ENCODE measurements at regions not wholly inside any gene's neighbourhood (a gene's known extent, or its start where the extent isn't known, plus 50 kb on each side); places are given as distances from the start of the nearest gene placed in this dataset.

DNA sequence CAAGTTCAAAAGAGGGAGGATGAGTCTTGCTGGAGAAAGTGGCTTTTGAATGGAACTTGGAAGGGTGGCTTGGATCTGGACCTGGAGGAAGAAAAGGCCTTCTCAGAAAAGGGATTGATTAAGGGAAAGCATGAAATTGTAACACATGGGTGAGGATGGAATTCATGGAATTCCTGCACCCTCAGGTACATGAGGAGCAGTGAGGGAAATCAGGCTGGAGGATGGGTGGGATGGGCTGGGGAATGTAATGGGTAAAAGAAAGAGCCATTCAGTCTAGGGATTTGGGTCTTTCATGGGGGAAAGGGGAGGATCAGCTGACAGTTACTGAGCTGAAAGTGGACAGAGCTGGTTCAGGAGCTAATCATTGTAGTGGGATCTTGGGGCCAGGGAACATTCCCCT lies 51.2 kb upstream of the HAAO start:
- Histone ChIP-seq H3K36me3 (no peaks in the 10 kb centered on the region), H3K4me1 (peaks cover 27% of the 10 kb centered on the region; the same call in 1 of the 2 replicates), H3K27me3 (no peaks in the 10 kb centered on the region), H3K9me3 (replicated peaks) (no peaks in the 10 kb centered on the region), H3K4me3 (no peak overlapping the region), H3K27ac (peak overlapping the region; percentile 30; the same call in 1 of the 2 replicates)
- DNase-seq = no peak

DNA sequence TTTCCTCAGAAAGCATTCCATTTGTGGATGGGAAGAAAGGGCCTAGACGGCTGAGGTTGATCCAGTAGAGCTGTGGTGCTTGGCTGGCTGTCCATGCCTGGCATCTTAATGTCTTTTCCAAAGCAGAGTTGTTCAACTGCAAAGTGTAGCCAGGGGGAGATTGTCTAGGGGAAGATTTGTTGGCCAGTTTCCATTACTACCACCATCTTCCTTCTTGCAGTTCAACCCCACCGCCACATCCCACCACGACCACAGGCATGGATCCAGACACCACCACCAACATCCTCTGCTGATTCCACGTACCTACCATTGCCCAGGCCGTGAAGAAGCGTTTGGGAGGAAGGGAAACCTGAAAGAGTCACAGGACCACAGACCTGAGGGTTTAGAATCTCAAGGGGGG lies 50.7 kb upstream of the HAAO start:
- H3K36me3 ChIP-seq = no peaks in the 10 kb centered on the region
- no peaks in the 10 kb centered on the region for H3K27me3 ChIP-seq
- H3K4me1 ChIP-seq = peaks cover 27% of the 10 kb centered on the region; the same call in 1 of the 2 replicates
- DNase-seq = no peak
- H3K27ac ChIP-seq = peak overlapping the region; percentile 30; the same call in 1 of the 2 replicates
- H3K9me3 ChIP-seq (replicated peaks) = no peaks in the 10 kb centered on the region
- no peak overlapping the region for H3K4me3 ChIP-seq

DNA sequence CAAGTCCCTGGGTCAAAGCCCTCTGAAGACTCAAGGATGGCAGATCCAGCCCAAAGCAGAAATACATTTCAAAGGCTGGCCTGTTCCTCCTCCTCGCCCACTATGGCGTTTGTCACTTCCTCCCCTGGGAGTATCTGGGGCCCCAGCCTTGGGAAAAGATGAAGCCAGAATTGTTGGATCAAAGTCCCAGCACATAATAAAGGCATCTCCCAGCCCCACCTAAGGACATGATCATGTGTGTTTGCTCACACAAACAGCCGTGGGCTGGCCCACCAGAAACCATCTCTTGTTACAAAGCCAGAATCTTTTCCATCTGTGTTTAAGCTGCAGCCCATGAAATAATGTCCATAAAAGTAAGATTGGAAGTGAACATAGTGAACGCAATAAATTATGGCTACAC lies 50.1 kb upstream of the HAAO start:
- Histone ChIP-seq H3K27me3 (no peaks in the 10 kb centered on the region), H3K4me1 (peaks cover 27% of the 10 kb centered on the region; the same call in 1 of the 2 replicates), H3K4me3 (no peak overlapping the region), H3K36me3 (no peaks in the 10 kb centered on the region), H3K9me3 (replicated peaks) (no peaks in the 10 kb centered on the region), H3K27ac (no peak overlapping the region)
- DNase-seq = no peak

Data from SJCRH30 (cell line).